Left ventricle myocardium superior (tissue), 1 donor: ENCODE measurements at regions not wholly inside any gene's neighbourhood (a gene's known extent, or its start where the extent isn't known, plus 50 kb on each side); places are given as distances from the start of the nearest gene placed in this dataset.
"Not testable (repeated sequence)": the region's sequence is repeated elsewhere in the genome, so short reads cannot be mapped to it uniquely, and the experiment has no call there.

Experiments
- ATAC-seq: fragments of 200-7000 bp; cut with Tn5 transposase; one replicate; pipeline ENCODE4 v1.9.1; 2020; ENCODE audit warnings: mild to moderate bottlenecking, moderate library complexity
- DNase-seq: peaks from one replicate; pipeline ENCODE4 v3.0.0-alpha.2; 2020
- intact Hi-C: fragments of 100-400 bp; cut with micrococcal nuclease; formaldehyde crosslinking; loops from one replicate; pipeline ENCODE4 v1.11.0; 2022
- donor health status: DM: no; HTN: yes; CAD: no; lungs with severe emphysema.

- intact Hi-C loops, result no loop called here
- DNase-seq (no peak), ATAC-seq (no peak)
These were observed 106.7 kb upstream of the RREB1 start for GRCh38 chr6:7000825-7001777.

GRCh38 chr6:7003041-7003440, 104.7 kb upstream of the RREB1 start:
- intact Hi-C loops, result no loop called here
- ATAC-seq, result no peak

DNA sequence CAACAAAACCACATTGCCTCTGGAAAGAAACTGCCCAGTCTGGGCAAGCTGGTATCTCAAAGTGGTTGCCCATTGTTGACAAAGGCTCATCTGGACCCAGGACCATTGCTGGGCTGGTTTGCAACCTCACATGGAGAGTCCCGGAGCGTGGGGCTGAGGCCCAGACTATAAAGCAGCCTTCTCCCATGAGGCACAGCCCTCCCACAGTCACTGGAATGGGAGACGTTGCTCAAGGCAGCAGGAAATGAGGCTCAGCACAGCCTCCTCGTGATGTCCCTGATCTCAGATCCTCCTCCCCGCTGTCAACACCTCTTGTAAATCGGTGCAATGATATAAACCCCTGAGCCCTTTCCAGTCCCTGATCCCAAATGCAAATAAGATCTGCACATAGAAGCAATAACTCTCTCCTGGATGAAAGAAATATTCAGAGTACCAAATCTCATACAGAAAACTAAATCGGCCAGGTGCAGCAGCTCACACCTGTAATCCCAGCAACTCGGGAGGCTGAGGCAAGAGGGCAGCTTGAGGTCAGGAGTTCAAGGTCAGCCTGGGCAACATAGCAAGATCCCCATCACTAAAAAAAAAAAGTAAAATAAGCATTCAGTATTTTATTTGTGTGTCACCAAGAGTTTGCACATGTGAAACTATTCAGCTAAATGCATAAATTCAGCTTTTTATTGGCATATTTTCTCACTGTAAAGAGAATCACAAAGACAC, 103.0 kb upstream of the RREB1 start:
- DNase-seq (no peak), ATAC-seq (no peak)
- intact Hi-C loops, result no loop called here

More at GRCh38 chr6:7003041-7003440, 104.7 kb upstream of the RREB1 start:
- no peak for DNase-seq

DNA sequence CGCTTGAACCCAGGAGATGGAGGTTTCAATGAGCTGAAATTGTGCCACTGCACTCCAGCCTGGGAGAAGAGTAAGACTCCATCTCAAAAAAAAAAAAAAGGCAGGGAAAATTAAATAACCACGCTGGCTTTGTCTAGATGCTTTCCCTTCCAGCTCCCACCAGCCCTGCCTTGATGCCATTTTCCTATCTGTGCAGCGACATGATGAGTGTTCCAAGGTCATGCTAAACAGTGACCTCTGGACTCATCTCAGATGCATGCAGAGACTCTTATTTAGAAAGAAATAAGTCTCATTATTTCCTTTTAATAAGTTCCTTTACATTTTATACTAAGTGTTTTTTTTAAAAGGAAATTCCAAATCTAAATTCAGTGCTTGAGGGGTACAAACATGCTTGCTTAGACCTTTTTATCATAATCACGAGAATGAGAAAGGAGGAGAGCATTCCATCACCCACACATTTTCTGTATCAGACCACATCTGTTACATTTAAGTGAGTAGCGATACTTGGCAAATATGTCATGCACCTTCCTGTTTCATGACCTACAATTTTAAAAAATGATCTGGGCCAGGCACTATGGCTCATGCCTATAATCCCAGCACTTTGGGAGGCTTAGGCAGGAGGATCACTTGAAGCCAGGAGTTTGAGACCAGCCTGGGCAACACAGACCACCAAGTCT, 101.1 kb upstream of the RREB1 start:
- ATAC-seq (no peak), DNase-seq (no peak)
- intact Hi-C loops, result no loop called here

GRCh38 chr6:7008451-7008988, 99.2 kb upstream of the RREB1 start:
- DNase-seq (no peak), ATAC-seq (no peak)
- intact Hi-C loops, result no loop called here

DNA sequence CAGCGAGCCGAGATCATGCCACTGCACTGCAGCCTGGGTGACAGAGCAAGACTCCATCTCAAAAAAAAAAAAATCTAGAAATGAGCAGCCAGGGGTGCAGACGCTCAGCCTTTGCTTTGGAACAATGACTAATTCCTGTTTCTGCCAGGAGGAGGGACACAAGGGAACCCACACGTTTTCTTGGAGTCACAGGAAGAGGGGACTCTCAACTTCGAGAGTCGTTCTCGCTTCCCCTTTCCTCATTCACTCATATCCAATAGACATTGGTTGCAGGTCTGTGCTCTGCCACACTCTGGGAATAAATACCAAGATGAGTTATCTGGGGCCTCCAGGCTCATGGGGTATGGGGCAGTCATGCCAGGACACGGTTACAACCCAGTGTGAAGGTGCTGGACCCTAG, 91.5 kb upstream of the RREB1 start:
- no peak for DNase-seq
- intact Hi-C loops, result no loop called here
- ATAC-seq, result no peak

DNA sequence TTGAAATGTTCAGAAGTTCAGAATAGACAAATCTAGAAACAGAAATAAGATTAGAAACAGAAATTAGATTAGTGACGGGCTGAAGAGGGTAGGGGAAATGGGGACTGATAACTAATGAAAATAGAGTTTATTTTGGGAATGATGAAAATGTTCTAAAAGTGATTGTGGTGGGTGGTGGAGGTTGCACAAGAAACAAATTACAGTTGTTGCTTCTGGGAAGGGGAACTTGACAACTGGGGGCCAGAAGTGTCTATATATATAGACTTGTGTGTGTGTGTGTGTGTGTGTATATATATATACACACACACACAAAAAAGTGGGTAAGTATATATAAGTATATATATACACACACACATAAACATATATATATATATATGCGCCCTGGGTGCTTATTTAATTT, 86.5 kb upstream of the RREB1 start:
- DNase-seq (no peak), ATAC-seq (no peak)
- intact Hi-C loops, result no loop called here

DNA sequence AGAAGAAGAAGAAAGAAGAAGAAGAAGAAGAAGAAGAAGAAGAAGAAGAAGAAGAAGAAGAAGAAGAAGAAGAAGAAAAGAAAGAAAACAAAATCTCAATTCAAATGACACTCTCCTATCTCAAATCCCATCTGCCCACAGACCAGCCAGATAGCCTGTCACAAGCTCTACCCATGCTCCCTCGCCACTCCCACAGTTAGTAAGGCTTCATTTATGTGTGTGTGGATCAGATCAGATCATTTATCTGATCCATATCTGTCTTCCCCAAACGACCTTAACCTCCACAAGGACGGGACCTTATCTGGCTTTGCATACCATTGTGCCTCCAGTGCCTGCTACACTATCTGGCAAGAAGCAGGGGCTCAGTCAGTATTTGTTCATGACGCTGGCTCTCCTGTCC, 81.9 kb upstream of the RREB1 start:
- intact Hi-C loops, result no loop called here
- ATAC-seq (no peak), DNase-seq (no peak)

GRCh38 chr6:7028963-7029362, 78.8 kb upstream of the RREB1 start:
- intact Hi-C loops, ATAC-seq, DNase-seq: not testable (repeated sequence)

DNA sequence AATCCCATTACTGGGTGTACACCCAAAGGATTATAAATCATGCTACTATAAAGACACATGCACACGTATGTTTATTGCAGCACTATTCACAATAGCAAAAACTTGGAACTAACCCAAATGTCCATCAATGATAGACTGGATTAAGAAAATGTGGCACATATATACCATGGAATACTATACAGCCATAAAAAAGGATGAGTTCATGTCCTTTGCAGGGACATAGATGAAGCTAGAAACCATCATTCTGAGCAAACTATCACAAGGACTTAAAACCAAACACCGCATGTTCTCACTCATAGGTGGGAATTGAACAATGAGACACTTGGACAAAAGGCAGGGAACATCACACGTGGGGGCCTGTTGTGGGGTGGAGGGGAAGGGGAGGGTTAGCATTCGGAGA, 76.8 kb upstream of the RREB1 start:
- intact Hi-C loops, DNase-seq, ATAC-seq: not testable (repeated sequence)

GRCh38 chr6:7033202-7033601, 74.6 kb upstream of the RREB1 start:
- peak; percentile 53 for ATAC-seq
- no peak for DNase-seq
- intact Hi-C loops, result no loop called here

GRCh38 chr6:7034055-7034454, 73.7 kb upstream of the RREB1 start:
- intact Hi-C loops, result no loop called here
- ATAC-seq, result no peak
- DNase-seq, result no peak

DNA sequence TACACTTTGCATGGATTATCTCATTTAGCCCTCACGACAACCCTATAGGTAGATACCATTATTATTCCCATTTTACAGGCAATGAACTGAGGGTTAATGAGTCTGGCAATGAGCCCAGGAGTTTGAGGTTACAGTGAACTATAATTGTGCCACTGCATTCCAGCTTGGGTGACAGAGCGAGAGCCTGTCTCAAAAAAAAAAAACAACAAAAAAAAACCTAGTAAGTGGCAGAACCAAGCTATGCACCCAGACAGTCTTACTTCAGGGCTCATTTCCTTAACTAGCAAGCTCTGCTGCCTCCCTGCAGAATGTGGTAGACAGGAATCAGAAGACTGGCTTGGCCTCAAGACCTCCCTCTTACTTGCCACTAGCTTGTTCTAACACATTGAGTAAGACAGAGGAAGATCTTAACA, 71.9 kb upstream of the RREB1 start:
- intact Hi-C loops, result no loop called here
- DNase-seq, result no peak
- no peak for ATAC-seq

DNA sequence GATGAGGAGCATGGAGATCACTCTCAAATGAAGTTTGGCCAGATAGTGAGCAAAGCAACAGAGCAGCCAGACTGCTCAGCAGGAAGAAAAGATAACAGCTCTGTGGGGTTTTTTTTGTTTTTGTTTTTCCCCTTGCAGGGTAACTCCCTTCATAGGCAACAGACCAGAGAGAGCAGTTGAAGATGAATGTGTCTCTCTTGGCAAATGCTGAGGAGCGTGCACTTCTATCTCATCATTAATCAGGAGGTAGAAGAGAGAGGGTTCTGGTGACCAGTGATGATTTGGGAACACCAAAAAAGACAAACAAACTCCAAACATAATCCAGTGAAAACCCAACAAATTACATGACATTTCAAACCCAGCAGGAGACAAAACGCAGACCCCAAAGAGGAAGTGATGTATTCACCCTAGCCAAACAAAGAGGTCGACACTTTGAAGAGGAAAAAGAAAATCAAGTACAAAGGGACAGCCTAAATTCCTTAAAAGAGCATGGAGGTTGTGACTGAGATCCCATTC, 66.2 kb upstream of the RREB1 start:
- DNase-seq, result no peak
- intact Hi-C loops, result no loop called here
- ATAC-seq, result no peak

- peak; percentile 21 for ATAC-seq
- DNase-seq, result peak; percentile 47
- intact Hi-C loops, result no loop called here
These were observed 65.6 kb upstream of the RREB1 start for GRCh38 chr6:7042056-7042653.

DNA sequence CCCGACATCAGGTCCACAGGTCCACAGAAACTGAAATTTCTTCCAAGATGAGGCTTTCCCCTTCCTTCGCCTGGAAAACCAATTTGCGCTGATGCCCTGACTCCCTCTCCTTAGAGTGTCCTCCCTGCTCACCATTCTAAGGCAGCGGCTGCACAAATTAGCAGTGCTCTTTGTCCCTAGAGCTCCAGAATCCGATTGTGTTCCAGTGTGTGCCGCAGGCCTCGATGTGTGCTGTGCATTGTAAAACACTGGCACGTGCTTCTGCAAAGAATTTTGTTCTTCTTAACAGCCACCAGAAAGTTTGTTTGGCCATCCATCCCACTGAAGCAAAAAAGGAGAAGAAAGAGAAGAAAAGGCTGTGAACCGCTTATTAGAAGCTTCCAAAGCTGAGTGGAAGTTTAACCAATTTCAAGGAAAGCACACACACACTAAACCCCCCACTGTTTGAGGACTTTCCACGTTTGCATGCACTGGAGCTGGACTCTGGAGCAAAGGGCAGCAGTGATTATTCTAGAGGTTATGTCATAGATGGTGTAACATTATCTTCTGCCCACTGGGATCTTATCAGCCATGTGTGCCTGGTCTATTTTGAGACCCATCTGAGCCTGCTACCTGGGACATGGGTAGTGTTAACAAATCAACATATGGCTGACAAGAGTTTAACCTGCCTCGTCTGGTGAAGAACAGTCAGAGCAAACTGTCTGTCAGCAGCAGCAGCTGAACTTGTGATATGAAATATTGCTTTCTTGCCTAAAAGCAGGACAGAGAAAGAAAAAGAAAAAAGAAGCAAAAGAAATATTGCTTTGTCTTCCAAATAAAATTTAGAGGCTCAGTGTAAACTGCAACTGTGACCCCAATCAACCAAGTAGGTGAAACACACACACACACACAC, 64.9 kb upstream of the RREB1 start:
- peak; percentile 93 for ATAC-seq
- intact Hi-C loops, result no loop called here
- no peak for DNase-seq

- intact Hi-C loops, result no loop called here
- no peak for DNase-seq
- no peak for ATAC-seq
These were observed 62.4 kb upstream of the RREB1 start for GRCh38 chr6:7045331-7045730.

- DNase-seq, result no peak
- no peak for ATAC-seq
- intact Hi-C loops, result no loop called here
These were observed 62.0 kb upstream of the RREB1 start for GRCh38 chr6:7045746-7046145.
